Mesenchymal stem cell (in vitro differentiated cells and primary cell): ENCODE measurements at regions not wholly inside any gene's neighbourhood (a gene's known extent, or its start where the extent isn't known, plus 50 kb on each side); places are given as distances from the start of the nearest gene placed in this dataset.

ENCODE experiments used
- DNase-seq: peaks from one replicate; pipeline ENCODE4 v3.0.0-alpha.2; 2013
- H2AFZ ChIP-seq: one replicate; pipeline ENCODE4 v1.6.1; 2013; ENCODE audit warnings: low read depth, mild to moderate bottlenecking, control low read depth, inconsistent platforms, low read length, moderate library complexity
- H2AK5ac ChIP-seq: 2 replicates; pipeline ENCODE4 v1.6.1; 2013; ENCODE audit warnings: low read length, moderate library complexity, mild to moderate bottlenecking, inconsistent platforms; ENCODE audit not compliant: severe bottlenecking
- H2BK120ac ChIP-seq: one replicate; pipeline ENCODE4 v1.6.1; 2013; ENCODE audit warnings: low read depth, mild to moderate bottlenecking, inconsistent platforms, low read length, moderate library complexity
- H2BK12ac ChIP-seq, 2 experiments: one replicate each; pipeline ENCODE4 v1.6.1; 2013; ENCODE audit warnings: inconsistent platforms in 2 of 2, low read length in 2 of 2, mild to moderate bottlenecking in 2 of 2, moderate library complexity in 2 of 2, control low read depth in 1 of 2
- H2BK15ac ChIP-seq: one replicate; pipeline ENCODE4 v1.6.1; 2013; ENCODE audit warnings: mild to moderate bottlenecking, low read depth, inconsistent platforms; ENCODE audit not compliant: poor library complexity, severe bottlenecking
- H2BK5ac ChIP-seq: 2 replicates; pipeline ENCODE4 v1.6.1; 2013; ENCODE audit warnings: low read depth, mild to moderate bottlenecking, low read length, control low read depth, inconsistent platforms; ENCODE audit not compliant: poor library complexity, severe bottlenecking
- H3K14ac ChIP-seq, 2 experiments: one replicate each; pipeline ENCODE4 v1.6.1; 2013; ENCODE audit warnings: inconsistent platforms in 2 of 2, low read length in 2 of 2, control low read depth in 1 of 2, mild to moderate bottlenecking in 1 of 2, moderate library complexity in 1 of 2
- H3K18ac ChIP-seq, 2 experiments: one replicate each; pipeline ENCODE4 v1.6.1; 2013; ENCODE audit warnings: inconsistent platforms in 2 of 2, low read length in 2 of 2, control low read depth in 1 of 2, low read depth in 1 of 2, mild to moderate bottlenecking in 1 of 2
- H3K23ac ChIP-seq, 2 experiments: one replicate each; pipeline ENCODE4 v1.6.1; 2013; ENCODE audit warnings: inconsistent platforms in 2 of 2, low read length in 2 of 2, mild to moderate bottlenecking in 2 of 2, moderate library complexity in 2 of 2, control low read depth in 1 of 2
- H3K27ac ChIP-seq: 2 replicates; pipeline ENCODE4 v1.5.1; 2013; ENCODE audit warnings: mild to moderate bottlenecking, moderate library complexity, low read length, control low read depth, inconsistent platforms; ENCODE audit not compliant: poor library complexity, severe bottlenecking
- H3K27me3 ChIP-seq, 2 experiments: 2 replicates each; pipeline versions ENCODE4 v1.6.1 to v1.7.0; 2013; ENCODE audit warnings: low read length in 2 of 2, mild to moderate bottlenecking in 2 of 2, moderate library complexity in 2 of 2, control low read depth in 1 of 2, inconsistent platforms in 1 of 2; ENCODE audit not compliant: control insufficient read depth in 1 of 2, insufficient read depth in 1 of 2
- H3K36me3 ChIP-seq, 2 experiments: 2 replicates each; pipeline versions ENCODE4 v1.6.1 to v1.7.0; 2013; ENCODE audit warnings: low read length in 2 of 2, control low read depth in 1 of 2, inconsistent platforms in 1 of 2, low read depth in 1 of 2, mild to moderate bottlenecking in 1 of 2; ENCODE audit not compliant: insufficient read depth in 2 of 2, control insufficient read depth in 1 of 2
- H3K4ac ChIP-seq, 2 experiments: one replicate each; pipeline ENCODE4 v1.6.1; 2013; ENCODE audit warnings: inconsistent platforms in 2 of 2, low read length in 2 of 2, mild to moderate bottlenecking in 2 of 2, moderate library complexity in 2 of 2, control low read depth in 1 of 2, low read depth in 1 of 2
- H3K4me1 ChIP-seq: 2 replicates; pipeline ENCODE4 v1.6.1; 2013; ENCODE audit warnings: low read depth, low read length, control low read depth; ENCODE audit not compliant: control insufficient read depth, insufficient read depth
- H3K4me2 ChIP-seq: 2 replicates; pipeline ENCODE4 v1.6.1; 2013; ENCODE audit warnings: low read length, mild to moderate bottlenecking, inconsistent platforms; ENCODE audit not compliant: poor library complexity, severe bottlenecking
- H3K4me3 ChIP-seq, 2 experiments: 2 replicates each; pipeline versions ENCODE4 v1.5.1 to v1.7.0; 2013; ENCODE audit warnings: low read length in 2 of 2, mild to moderate bottlenecking in 2 of 2, control low read depth in 1 of 2, low read depth in 1 of 2; ENCODE audit not compliant: insufficient read depth in 1 of 2
- H3K79me1 ChIP-seq: replicated peaks from 2 replicates; pipeline ENCODE4 v1.6.1; 2013; ENCODE audit warnings: mild to moderate bottlenecking, control low read depth, low read length, inconsistent platforms; ENCODE audit not compliant: poor library complexity, severe bottlenecking
- H3K9ac ChIP-seq: 2 replicates; pipeline ENCODE4 v1.7.0; 2013; ENCODE audit warnings: mild to moderate bottlenecking, low read length, moderate library complexity
- H3K9me3 ChIP-seq: 2 replicates; pipeline ENCODE4 v1.7.0; 2013; ENCODE audit warnings: mild to moderate bottlenecking, low read length; ENCODE audit not compliant: control insufficient read depth
- H4K8ac ChIP-seq: one replicate; pipeline ENCODE4 v1.6.1; 2013; ENCODE audit warnings: inconsistent platforms, mild to moderate bottlenecking, low read length, moderate library complexity
- H4K91ac ChIP-seq: one replicate; pipeline ENCODE4 v1.6.1; 2013; ENCODE audit warnings: mild to moderate bottlenecking, low read length, inconsistent platforms
- WGBS: methylation state at CpG from one replicate; pipeline ENCODE4 v1.1.7; 2013; ENCODE audit warnings: mixed read lengths; 5-methylcytosine and 5-hydroxymethylcytosine counted together

DNA sequence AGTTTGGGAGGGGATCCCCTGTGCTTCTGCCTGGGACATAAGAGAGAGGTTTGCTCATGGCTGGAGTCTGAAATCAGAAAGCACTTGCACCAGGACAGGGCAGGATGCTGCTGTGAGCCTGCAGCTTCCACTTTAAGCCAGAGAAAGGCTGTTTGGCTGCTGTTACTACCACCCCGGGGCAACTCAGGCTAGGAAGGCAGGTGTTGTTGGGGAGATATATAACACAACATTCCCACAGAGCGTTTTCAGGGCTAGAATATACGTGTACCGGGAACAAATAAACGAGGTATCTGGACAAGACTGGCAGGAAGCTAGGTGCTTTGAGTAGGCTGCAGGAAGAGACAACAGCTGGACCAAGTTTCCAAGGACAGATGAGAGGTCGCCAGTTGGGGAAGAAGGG lies 313.3 kb upstream of the CCL2 start:
- H3K18ac ChIP-seq = no peak overlapping the region
- no peak overlapping the region for H3K4me2 ChIP-seq
- H3K9ac ChIP-seq = no peak overlapping the region
- H3K14ac ChIP-seq = no peak overlapping the region
- H2AK5ac ChIP-seq = no peak overlapping the region
- no peak for DNase-seq
- H3K9me3 ChIP-seq = no peaks in the 10 kb centered on the region
- no peak overlapping the region for H4K8ac ChIP-seq
- H3K4me1 ChIP-seq = no peaks in the 10 kb centered on the region
- H3K27ac ChIP-seq = no peak overlapping the region
- H2BK5ac ChIP-seq = no peak overlapping the region
- H2BK15ac ChIP-seq = no peak overlapping the region
- H3K79me1 ChIP-seq = no peaks in the 10 kb centered on the region
- H3K4me3 ChIP-seq = no peak overlapping the region
- no peak overlapping the region for H2AFZ ChIP-seq
- no peak overlapping the region for H3K23ac ChIP-seq
- no peak overlapping the region for H2BK12ac ChIP-seq
- H3K4ac ChIP-seq = no peak overlapping the region
- peaks cover 0 to 17% of the 10 kb centered on the region in 2 experiments for H3K27me3 ChIP-seq
- no peaks in the 10 kb centered on the region for H3K36me3 ChIP-seq
- no peak overlapping the region for H4K91ac ChIP-seq
- 68% methylated on average over 6 of the region's 6 CpGs for WGBS
- H2BK120ac ChIP-seq = no peak overlapping the region

GRCh38 chr17:33942414-33942813 lies 312.7 kb upstream of the CCL2 start:
- Histone ChIP-seq H4K8ac (no peak overlapping the region), H2BK120ac (no peak overlapping the region), H4K91ac (no peak overlapping the region), H3K4me1 (no peaks in the 10 kb centered on the region), H2BK12ac (no peak overlapping the region), H2BK15ac (no peak overlapping the region), H2AFZ (no peak overlapping the region), H3K79me1 (no peaks in the 10 kb centered on the region), H3K27me3 (peaks cover 0 to 17% of the 10 kb centered on the region in 2 experiments), H3K14ac (no peak overlapping the region), H3K4me2 (no peak overlapping the region), H3K4me3 (no peak overlapping the region), H3K4ac (no peak overlapping the region), H3K18ac (no peak overlapping the region), H3K9ac (no peak overlapping the region), H3K23ac (no peak overlapping the region), H3K9me3 (no peaks in the 10 kb centered on the region), H3K36me3 (no peaks in the 10 kb centered on the region), H2AK5ac (no peak overlapping the region), H3K27ac (no peak overlapping the region), H2BK5ac (no peak overlapping the region)
- DNase-seq = no peak
- 63% methylated on average over 4 of the region's 4 CpGs for WGBS

- Histone ChIP-seq H3K4ac (no peak overlapping the region), H3K18ac (no peak overlapping the region), H4K8ac (no peak overlapping the region), H2BK5ac (no peak overlapping the region), H3K4me1 (no peaks in the 10 kb centered on the region), H2BK15ac (no peak overlapping the region), H3K4me2 (no peak overlapping the region), H3K9me3 (no peaks in the 10 kb centered on the region), H3K79me1 (no peaks in the 10 kb centered on the region), H2BK120ac (no peak overlapping the region), H3K23ac (no peak overlapping the region), H3K27ac (no peak overlapping the region), H4K91ac (no peak overlapping the region), H3K9ac (no peak overlapping the region), H3K14ac (no peak overlapping the region), H2AK5ac (no peak overlapping the region), H3K36me3 (no peaks in the 10 kb centered on the region), H3K4me3 (no peak overlapping the region), H2AFZ (no peak overlapping the region), H3K27me3 (peaks cover 0 to 14% of the 10 kb centered on the region in 2 experiments), H2BK12ac (no peak overlapping the region)
- 62% methylated on average over 4 of the region's 4 CpGs for WGBS
- DNase-seq = no peak
Observed at GRCh38 chr17:33944412-33944811, 310.7 kb upstream of the CCL2 start.

DNA sequence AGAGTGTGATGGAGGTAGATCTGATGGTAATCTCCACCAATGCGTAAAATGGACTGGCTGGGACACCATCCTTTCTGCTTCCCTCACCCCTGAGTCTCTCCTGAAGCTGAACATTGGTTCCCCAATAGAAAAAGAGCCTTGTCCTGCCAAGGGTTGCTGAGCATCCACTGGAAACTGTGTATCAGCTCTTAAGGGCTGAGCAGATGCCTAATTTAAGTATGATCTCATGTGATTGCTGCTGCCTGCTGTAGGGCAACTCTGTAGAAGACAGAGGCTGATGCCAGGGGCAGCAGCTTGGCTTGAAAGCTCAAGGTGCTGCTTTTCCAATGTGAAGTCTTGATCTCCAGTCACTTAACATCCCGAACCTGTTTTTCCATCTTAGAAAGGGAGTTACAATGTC lies 310.3 kb upstream of the CCL2 start:
- H3K36me3 ChIP-seq = no peaks in the 10 kb centered on the region
- no peak overlapping the region for H3K9ac ChIP-seq
- H2BK12ac ChIP-seq = no peak overlapping the region
- H2AK5ac ChIP-seq = no peak overlapping the region
- H3K4me1 ChIP-seq = no peaks in the 10 kb centered on the region
- no peak overlapping the region for H2BK5ac ChIP-seq
- H3K4me2 ChIP-seq = no peak overlapping the region
- H4K8ac ChIP-seq = no peak overlapping the region
- no peak overlapping the region for H2BK15ac ChIP-seq
- no peak overlapping the region for H3K4me3 ChIP-seq
- H3K4ac ChIP-seq = no peak overlapping the region
- no peak overlapping the region for H2BK120ac ChIP-seq
- no peaks in the 10 kb centered on the region for H3K79me1 ChIP-seq
- 78% methylated on average over 1 of the region's 2 CpGs for WGBS
- H3K9me3 ChIP-seq = no peaks in the 10 kb centered on the region
- no peak overlapping the region for H2AFZ ChIP-seq
- H3K14ac ChIP-seq = no peak overlapping the region
- DNase-seq = no peak
- no peak overlapping the region for H4K91ac ChIP-seq
- H3K27me3 ChIP-seq = peaks cover 0 to 12% of the 10 kb centered on the region in 2 experiments
- H3K27ac ChIP-seq = no peak overlapping the region
- H3K23ac ChIP-seq = no peak overlapping the region
- no peak overlapping the region for H3K18ac ChIP-seq
